GM23338 (cell line): ENCODE measurements at regions not wholly inside any gene's neighbourhood (a gene's known extent, or its start where the extent isn't known, plus 50 kb on each side); places are given as distances from the start of the nearest gene placed in this dataset.

Experiments
- CREB1 ChIP-seq: fragments of 250-450 bp; sonication (Bioruptor Pico); IDR thresholded peaks from 2 replicates; pipeline ENCODE4 v1.5.0; 2020; ENCODE audit warnings: low read depth, mild to moderate bottlenecking, moderate library complexity
- ETS1 ChIP-seq: IDR thresholded peaks from 2 replicates; pipeline ENCODE4 v1.6.1; 2016; ENCODE audit warnings: antibody characterized with exemption
- EZH2 ChIP-seq: fragments of 200-600 bp; sonication (generic); IDR thresholded peaks from one replicate; pipeline ENCODE4 v1.8.0; 2017; ENCODE audit warnings: antibody characterized with exemption, mild to moderate bottlenecking, low read depth; ENCODE audit not compliant: unreplicated experiment
- EZH2phosphoT487 ChIP-seq: fragments of 200-600 bp; sonication (generic); IDR thresholded peaks from one replicate; pipeline ENCODE4 v1.8.1; 2018; ENCODE audit warnings: antibody characterized with exemption; ENCODE audit not compliant: unreplicated experiment
- NANOG ChIP-seq: IDR thresholded peaks from 2 replicates; pipeline ENCODE4 v1.6.1; 2016; ENCODE audit warnings: antibody characterized with exemption, borderline replicate concordance
- POLR2AphosphoS5 ChIP-seq: IDR thresholded peaks from 2 replicates; pipeline ENCODE4 v1.6.1; 2016; ENCODE audit warnings: antibody characterized with exemption, low read depth
- REST ChIP-seq: IDR thresholded peaks from one replicate; pipeline ENCODE4 v1.6.1; 2018; ENCODE audit warnings: antibody characterized with exemption; ENCODE audit not compliant: unreplicated experiment
- ZNF114 ChIP-seq: fragments of 250-450 bp; sonication (Bioruptor Pico); IDR thresholded peaks from 2 replicates; pipeline ENCODE4 v1.5.0; 2020; ENCODE audit warnings: mild to moderate bottlenecking, moderate library complexity
- ZNF331 ChIP-seq: fragments of 250-450 bp; sonication (Bioruptor Pico); IDR thresholded peaks from 2 replicates; pipeline ENCODE4 v1.5.0; 2020; ENCODE audit warnings: low read depth, mild to moderate bottlenecking, moderate library complexity
- ZNF462 ChIP-seq: fragments of 250-450 bp; sonication (Bioruptor Pico); IDR thresholded peaks from 2 replicates; pipeline ENCODE4 v1.5.0; 2020; ENCODE audit warnings: mild to moderate bottlenecking, moderate library complexity

- TF ChIP-seq ZNF462 (no peak), ZNF331 (CRISPR knock-in tag) (no peak), ZNF114 (no peak), ETS1 (no peak), NANOG (no peak), CREB1 (no peak), POLR2AphosphoS5 (no peak), REST (no peak), EZH2phosphoT487 (no peak), EZH2 (no peak)
Measured at GRCh38 chr4:35164063-35164462, 1080.3 kb downstream of the ARAP2 start (continued).
